ENCODE measurements at regions not wholly inside any gene's neighbourhood (a gene's known extent, or its start where the extent isn't known, plus 50 kb on each side); places are given as distances from the start of the nearest gene placed in this dataset.

DNA sequence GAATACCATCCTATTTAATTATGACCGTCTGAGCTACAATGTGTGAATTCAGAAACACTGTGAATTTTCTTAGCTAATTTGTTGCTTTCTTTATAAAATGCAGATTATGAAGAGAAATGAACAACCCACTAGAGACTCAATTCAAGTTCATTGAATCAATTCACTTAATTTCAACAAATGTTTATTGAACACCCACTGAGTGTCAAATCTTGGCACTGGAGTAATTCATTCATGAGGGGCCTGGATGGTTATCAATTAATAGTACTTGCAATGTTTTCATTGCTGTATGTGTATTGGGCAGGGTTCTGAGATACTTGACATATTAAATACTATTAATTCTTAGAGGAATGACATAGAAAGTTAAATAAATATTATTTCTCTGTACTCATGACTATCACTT lies 789.4 kb downstream of the STPG2 start:
- TF ChIP-seq, protein P1, sequence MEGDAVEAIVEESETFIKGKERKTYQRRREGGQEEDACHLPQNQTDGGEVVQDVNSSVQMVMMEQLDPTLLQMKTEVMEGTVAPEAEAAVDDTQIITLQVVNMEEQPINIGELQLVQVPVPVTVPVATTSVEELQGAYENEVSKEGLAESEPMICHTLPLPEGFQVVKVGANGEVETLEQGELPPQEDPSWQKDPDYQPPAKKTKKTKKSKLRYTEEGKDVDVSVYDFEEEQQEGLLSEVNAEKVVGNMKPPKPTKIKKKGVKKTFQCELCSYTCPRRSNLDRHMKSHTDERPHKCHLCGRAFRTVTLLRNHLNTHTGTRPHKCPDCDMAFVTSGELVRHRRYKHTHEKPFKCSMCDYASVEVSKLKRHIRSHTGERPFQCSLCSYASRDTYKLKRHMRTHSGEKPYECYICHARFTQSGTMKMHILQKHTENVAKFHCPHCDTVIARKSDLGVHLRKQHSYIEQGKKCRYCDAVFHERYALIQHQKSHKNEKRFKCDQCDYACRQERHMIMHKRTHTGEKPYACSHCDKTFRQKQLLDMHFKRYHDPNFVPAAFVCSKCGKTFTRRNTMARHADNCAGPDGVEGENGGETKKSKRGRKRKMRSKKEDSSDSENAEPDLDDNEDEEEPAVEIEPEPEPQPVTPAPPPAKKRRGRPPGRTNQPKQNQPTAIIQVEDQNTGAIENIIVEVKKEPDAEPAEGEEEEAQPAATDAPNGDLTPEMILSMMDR (IDR thresholded peaks at IDR 0.05) = no peak
- TF ChIP-seq REST (IDR thresholded peaks at IDR 0.05; ENCODE audit: insufficient read depth in 1 of 2, low read depth in 2 of 2, low read length in 1 of 2) = no peak
- no peak for TF ChIP-seq TCF7L2 (IDR thresholded peaks at IDR 0.05; ENCODE audit: low read depth, low read length)
- no peak for TF ChIP-seq SIN3A (IDR thresholded peaks at IDR 0.05; ENCODE audit: borderline replicate concordance, insufficient read depth, low read depth, low read length)

All from Panc1 (cell line).